Right cardiac atrium (tissue), 5 donors: ENCODE measurements at regions not wholly inside any gene's neighbourhood (a gene's known extent, or its start where the extent isn't known, plus 50 kb on each side); places are given as distances from the start of the nearest gene placed in this dataset.
A peak's percentile ranks its signal among the peaks of the same experiment; 100 is the strongest.
"Not testable (repeated sequence)": the region's sequence is repeated elsewhere in the genome, so short reads cannot be mapped to it uniquely, and the experiment has no call there.

Source experiments
- ATAC-seq, 2 donors: fragments of 200-7000 bp; cut with Tn5 transposase; one replicate each; pipeline versions ENCODE4 v1.8.0 to v1.9.1; 2020; ENCODE audit warnings: moderate library complexity in 2 of 2, mild to moderate bottlenecking in 1 of 2
- DNase-seq, 3 donors: peaks; one replicate each; pipeline ENCODE4 v3.0.0-alpha.2; 2020
- H3K27ac ChIP-seq: one replicate; pipeline ENCODE4 v1.5.1; 2013; ENCODE audit warnings: mild to moderate bottlenecking, low read length, control low read depth, moderate library complexity
- H3K27me3 ChIP-seq: one replicate; pipeline ENCODE4 v1.6.1; 2013; ENCODE audit not compliant: control insufficient read depth, insufficient read depth
- H3K4me1 ChIP-seq: one replicate; pipeline ENCODE4 v1.6.1; 2013; ENCODE audit warnings: low read length; ENCODE audit not compliant: control insufficient read depth, insufficient read depth
- H3K4me3 ChIP-seq: one replicate; pipeline ENCODE4 v1.5.1; 2013; ENCODE audit warnings: low read length, control low read depth
- H3K9me3 ChIP-seq: one replicate; pipeline ENCODE4 v1.6.1; 2013; ENCODE audit warnings: low read length; ENCODE audit not compliant: control insufficient read depth
- WGBS: extraction: QIAGEN DNeasy Blood & Tissue Kit; methylation state at CpG from one replicate; pipeline ENCODE4 v1.1.7; 2013; 5-methylcytosine and 5-hydroxymethylcytosine counted together
- intact Hi-C, 4 donors: fragments of 100-400 bp; cut with DNase I; formaldehyde crosslinking; loops; one replicate each; pipeline versions ENCODE4 v1.11.0 to v1.14.0; 2022 to 2023
- donor health status: healthy with polysubstance abuse.
- donor health status: DM: no; HTN: yes; CAD: no.
- donor health status: DM: no; HTN: no; CAD: no.
- donor health status: DM: no; HTN: yes; CAD: no; lungs with severe emphysema.
- donor health status: DM: yes; HTN: yes; CAD: no.

- 45% methylated on average over 3 of the region's 3 CpGs for WGBS
- no peak for ATAC-seq
These were observed 225.6 kb downstream of the ARL4A start for GRCh38 chr7:12913002-12913401.

GRCh38 chr7:12917801-12918200, 230.4 kb downstream of the ARL4A start:
- ATAC-seq = no peak
- intact Hi-C loops = no loop called here
- Histone ChIP-seq H3K9me3 (no peaks in the 10 kb centered on the region), H3K4me1 (no peaks in the 10 kb centered on the region), H3K27me3 (no peaks in the 10 kb centered on the region), H3K27ac (no peak overlapping the region), H3K4me3 (no peak overlapping the region)
- 93% methylated on average over 2 of the region's 2 CpGs for WGBS
- DNase-seq = no peak

More at GRCh38 chr7:12913002-12913401, 225.6 kb downstream of the ARL4A start:
- no peak for DNase-seq
- intact Hi-C loops = no loop called here
- no peaks in the 10 kb centered on the region for H3K27me3 ChIP-seq
- H3K4me1 ChIP-seq = no peaks in the 10 kb centered on the region
- H3K9me3 ChIP-seq = no peaks in the 10 kb centered on the region
- H3K27ac ChIP-seq = no peak overlapping the region
- no peak overlapping the region for H3K4me3 ChIP-seq

- H3K27ac ChIP-seq = no peak overlapping the region
- intact Hi-C loops = no loop called here
- no peak overlapping the region for H3K4me3 ChIP-seq
- peak; percentile 82 to 96 for ATAC-seq
- peak; percentile 50 to 58 (median 57) for DNase-seq
- H3K27me3 ChIP-seq = no peaks in the 10 kb centered on the region
- no peaks in the 10 kb centered on the region for H3K4me1 ChIP-seq
- no peaks in the 10 kb centered on the region for H3K9me3 ChIP-seq
- WGBS = 49% methylated on average over 5 of the region's 5 CpGs
These were observed 234.4 kb downstream of the ARL4A start for GRCh38 chr7:12921751-12922345.

- H3K27ac ChIP-seq = no peak overlapping the region
- no peaks in the 10 kb centered on the region for H3K9me3 ChIP-seq
- ATAC-seq (no peak), DNase-seq (no peak)
- intact Hi-C loops = no loop called here
- 93% methylated on average over 4 of the region's 4 CpGs for WGBS
- H3K4me1 ChIP-seq = no peaks in the 10 kb centered on the region
- no peaks in the 10 kb centered on the region for H3K27me3 ChIP-seq
- H3K4me3 ChIP-seq = no peak overlapping the region
These were observed 236.5 kb downstream of the ARL4A start for GRCh38 chr7:12923971-12924370.

- Histone ChIP-seq H3K4me3 (no peak overlapping the region), H3K27ac (no peak overlapping the region), H3K9me3 (no peaks in the 10 kb centered on the region), H3K27me3 (no peaks in the 10 kb centered on the region), H3K4me1 (no peaks in the 10 kb centered on the region)
- intact Hi-C loops = no loop called here
- DNase-seq = no peak
- ATAC-seq = no peak
These were observed 238.8 kb downstream of the ARL4A start for GRCh38 chr7:12926206-12926605.

- Histone ChIP-seq H3K9me3 (no peaks in the 10 kb centered on the region), H3K27ac (no peak overlapping the region), H3K4me1 (no peaks in the 10 kb centered on the region), H3K4me3 (no peak overlapping the region), H3K27me3 (no peaks in the 10 kb centered on the region)
- DNase-seq = no peak
- intact Hi-C loops = no loop called here
- no peak for ATAC-seq
- WGBS = 76% methylated on average over 4 of the region's 4 CpGs
These were observed 240.4 kb downstream of the ARL4A start for GRCh38 chr7:12927635-12928434.

GRCh38 chr7:12929476-12930140, 242.2 kb downstream of the ARL4A start:
- WGBS = 62% methylated on average over 1 of the region's 1 CpG
- no peak overlapping the region for H3K4me3 ChIP-seq
- H3K27ac ChIP-seq = no peak overlapping the region
- intact Hi-C loops = no loop called here
- H3K27me3 ChIP-seq = no peaks in the 10 kb centered on the region
- DNase-seq (no peak), ATAC-seq (no peak)
- H3K4me1 ChIP-seq = no peaks in the 10 kb centered on the region
- no peaks in the 10 kb centered on the region for H3K9me3 ChIP-seq

GRCh38 chr7:12930534-12930933, 243.1 kb downstream of the ARL4A start:
- H3K4me1 ChIP-seq = no peaks in the 10 kb centered on the region
- 81% methylated on average over 2 of the region's 2 CpGs for WGBS
- no peaks in the 10 kb centered on the region for H3K27me3 ChIP-seq
- H3K27ac ChIP-seq = no peak overlapping the region
- no peak for DNase-seq
- ATAC-seq = no peak
- intact Hi-C loops = no loop called here
- no peak overlapping the region for H3K4me3 ChIP-seq
- H3K9me3 ChIP-seq = no peaks in the 10 kb centered on the region

GRCh38 chr7:12931465-12931864, 244.0 kb downstream of the ARL4A start:
- intact Hi-C loops, H3K27me3 ChIP-seq, H3K4me1 ChIP-seq, ATAC-seq, H3K27ac ChIP-seq, H3K4me3 ChIP-seq, DNase-seq, H3K9me3 ChIP-seq: not testable (repeated sequence)
- WGBS = 89% methylated on average over 19 of the region's 19 CpGs

- H3K27ac ChIP-seq = no peak overlapping the region
- DNase-seq = peak in 1 of 3 donors; percentile 29
- intact Hi-C loops = no loop called here
- H3K27me3 ChIP-seq = no peaks in the 10 kb centered on the region
- no peak overlapping the region for H3K4me3 ChIP-seq
- ATAC-seq = no peak
- H3K9me3 ChIP-seq = no peaks in the 10 kb centered on the region
- no peaks in the 10 kb centered on the region for H3K4me1 ChIP-seq
- 95% methylated on average over 11 of the region's 11 CpGs for WGBS
These were observed 252.3 kb downstream of the ARL4A start for GRCh38 chr7:12939694-12940093.

- DNase-seq (no peak), ATAC-seq (no peak)
- no peaks in the 10 kb centered on the region for H3K4me1 ChIP-seq
- H3K9me3 ChIP-seq = no peaks in the 10 kb centered on the region
- H3K4me3 ChIP-seq = no peak overlapping the region
- H3K27ac ChIP-seq = no peak overlapping the region
- 87% methylated on average over 8 of the region's 8 CpGs for WGBS
- intact Hi-C loops = no loop called here
- no peaks in the 10 kb centered on the region for H3K27me3 ChIP-seq
These were observed 254.1 kb downstream of the ARL4A start for GRCh38 chr7:12941512-12941911.
